Keratinocyte (primary cell): ENCODE measurements at regions not wholly inside any gene's neighbourhood (a gene's known extent, or its start where the extent isn't known, plus 50 kb on each side); places are given as distances from the start of the nearest gene placed in this dataset.

Experiments used
- DNase-seq: peaks from one replicate; pipeline ENCODE4 v3.0.0-alpha.2; 2011; ENCODE audit warnings: low read depth, missing footprints, low spot score
- FAIRE-seq: peaks from 2 replicates; lab custom pipeline; 2011; peaks lifted over from hg19 to GRCh38; lab: Jason Lieb, UNC
- H2AFZ ChIP-seq: 2 replicates; pipeline ENCODE4 v1.6.0; 2012; ENCODE audit warnings: low read length, control low read depth, inconsistent platforms; ENCODE audit not compliant: control insufficient read depth
- H3K27ac ChIP-seq: 2 replicates; pipeline ENCODE4 v1.5.1; 2011; ENCODE audit warnings: low read length; ENCODE audit not compliant: control insufficient read depth, insufficient read depth
- H3K27me3 ChIP-seq: 3 replicates; pipeline ENCODE4 v1.6.0; 2011; ENCODE audit warnings: low read length; ENCODE audit not compliant: control insufficient read depth, insufficient read depth; ENCODE audit errors: extremely low read depth
- H3K36me3 ChIP-seq, 2 experiments: 2 replicates in 1 of 2; 3 replicates in 1 of 2; pipeline ENCODE4 v1.5.1; 2011; ENCODE audit warnings: low read length in 2 of 2, mild to moderate bottlenecking in 1 of 2; ENCODE audit not compliant: control insufficient read depth in 2 of 2, insufficient read depth in 2 of 2; ENCODE audit errors: extremely low read depth in 1 of 2
- H3K4me1 ChIP-seq: 3 replicates; pipeline ENCODE4 v1.5.1; 2011; ENCODE audit warnings: low read length; ENCODE audit not compliant: control insufficient read depth, insufficient read depth; ENCODE audit errors: extremely low read depth
- H3K4me2 ChIP-seq: 3 replicates; pipeline ENCODE4 v1.6.0; 2011; ENCODE audit warnings: low read depth, low read length; ENCODE audit not compliant: control insufficient read depth, insufficient read depth; ENCODE audit errors: extremely low read depth
- H3K4me3 ChIP-seq, 3 experiments: fragments of 200-600 bp in 1 of 3; sonication (generic) in 1 of 3; 2 replicates in 2 of 3; 3 replicates in 1 of 3; pipeline ENCODE4 v1.5.1; 2011 to 2016; ENCODE audit warnings: low read length in 3 of 3, mild to moderate bottlenecking in 3 of 3, control low read depth in 2 of 3, inconsistent platforms in 1 of 3, low read depth in 1 of 3, mixed read lengths in 1 of 3, mixed run types in 1 of 3, moderate library complexity in 1 of 3; ENCODE audit not compliant: control insufficient read depth in 2 of 3, insufficient read depth in 2 of 3; ENCODE audit errors: extremely low read depth in 1 of 3
- H3K79me2 ChIP-seq: 2 replicates; pipeline ENCODE4 v1.6.0; 2012; ENCODE audit warnings: low read length; ENCODE audit not compliant: control insufficient read depth, insufficient read depth
- H3K9ac ChIP-seq: 3 replicates; pipeline ENCODE4 v1.6.0; 2011; ENCODE audit warnings: low read length; ENCODE audit not compliant: control insufficient read depth, insufficient read depth; ENCODE audit errors: extremely low read depth
- H3K9me1 ChIP-seq: 3 replicates; pipeline ENCODE4 v1.6.0; 2011; ENCODE audit warnings: low read length; ENCODE audit not compliant: control insufficient read depth, insufficient read depth; ENCODE audit errors: extremely low read depth
- H3K9me3 ChIP-seq: 2 replicates; pipeline ENCODE4 v1.5.1; 2012; ENCODE audit warnings: low read depth, low read length; ENCODE audit not compliant: control insufficient read depth
- H4K20me1 ChIP-seq: 3 replicates; pipeline ENCODE4 v1.6.0; 2011; ENCODE audit warnings: low read length; ENCODE audit not compliant: control insufficient read depth, insufficient read depth; ENCODE audit errors: extremely low read depth
- EZH2 ChIP-seq: IDR thresholded peaks from one replicate; pipeline ENCODE4 v1.6.1; 2012; ENCODE audit warnings: inconsistent platforms, mild to moderate bottlenecking, low read length, moderate library complexity
- dilution Hi-C: fragments of 300-500 bp; cut with MboI; formaldehyde crosslinking; loops from one replicate; pipeline ENCODE4 v1.7.0; 2020; ENCODE audit warnings: low sequenced_read_pairs; ENCODE audit not compliant: extremely low pct_ligation_motif_present
- TF ChIP-seq, protein P1 (sequence below), 3 experiments: IDR thresholded peaks in 1 of 3; conservative IDR thresholded peaks in 1 of 3; optimal IDR thresholded peaks in 1 of 3; 2 replicates in 2 of 3; 3 replicates in 1 of 3; pipeline versions ENCODE3 to v1.5.1; 2011; ENCODE audit warnings: low read length in 3 of 3, mild to moderate bottlenecking in 3 of 3, moderate library complexity in 2 of 3, control low read depth in 1 of 3, inconsistent platforms in 1 of 3; ENCODE audit not compliant: insufficient read depth in 2 of 3; ENCODE audit errors: extremely low read depth in 1 of 3

DNA sequence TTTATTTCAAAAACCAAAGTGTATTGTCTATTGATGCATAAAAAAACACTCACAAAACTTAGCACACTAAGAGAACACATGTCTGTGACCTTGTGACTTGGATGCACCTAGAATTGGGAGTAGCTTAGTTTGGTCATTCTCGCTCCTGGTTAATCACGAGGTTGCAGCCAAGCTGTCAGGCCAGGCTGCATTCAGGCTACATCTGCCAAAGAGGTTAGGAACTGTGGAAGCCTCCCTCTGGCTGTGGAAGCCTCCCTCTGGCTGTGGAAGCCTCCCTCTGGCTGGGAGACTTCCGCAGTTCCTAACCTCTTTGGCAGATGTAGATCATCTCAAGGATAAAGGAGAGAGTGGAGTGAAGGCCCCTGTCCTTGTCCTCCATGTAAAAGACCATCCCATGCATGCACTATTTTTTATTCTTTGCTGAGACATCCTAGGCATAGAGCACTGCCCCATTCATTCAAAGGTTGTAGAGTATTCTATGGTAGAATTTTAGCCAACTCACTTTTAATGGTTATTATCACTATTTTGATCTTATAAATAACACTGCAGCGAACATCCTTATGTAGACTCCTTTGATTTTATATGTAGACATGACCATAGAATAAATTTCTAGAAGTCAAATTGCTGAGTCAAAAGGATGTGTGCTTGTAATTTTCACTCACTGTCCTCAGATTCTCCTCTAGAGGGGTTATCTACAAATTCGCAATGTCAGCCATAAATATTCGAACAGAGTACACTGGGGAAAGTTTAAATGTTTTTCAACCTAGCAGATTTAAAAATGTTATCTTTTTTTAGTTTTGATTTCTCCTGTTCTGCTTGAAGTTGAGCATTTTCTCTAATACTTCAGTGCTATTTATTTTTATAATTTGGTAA lies 63.0 kb upstream of the IGLL5 start:
- Histone ChIP-seq H3K4me1 (no peaks in the 10 kb centered on the region), H4K20me1 (no peaks in the 10 kb centered on the region), H3K4me3 (no peak overlapping the region), H3K36me3 (no peaks in the 10 kb centered on the region), H3K79me2 (no peaks in the 10 kb centered on the region), H3K9ac (no peak overlapping the region), H3K9me1 (no peaks in the 10 kb centered on the region), H3K9me3 (no peaks in the 10 kb centered on the region), H3K27ac (no peak overlapping the region), H3K4me2 (no peak overlapping the region), H2AFZ (no peak overlapping the region), H3K27me3 (no peaks in the 10 kb centered on the region)
- dilution Hi-C loops: no loop called here
- no peak for DNase-seq
- no peak for FAIRE-seq
- TF ChIP-seq EZH2: no peak
- TF ChIP-seq, protein P1, sequence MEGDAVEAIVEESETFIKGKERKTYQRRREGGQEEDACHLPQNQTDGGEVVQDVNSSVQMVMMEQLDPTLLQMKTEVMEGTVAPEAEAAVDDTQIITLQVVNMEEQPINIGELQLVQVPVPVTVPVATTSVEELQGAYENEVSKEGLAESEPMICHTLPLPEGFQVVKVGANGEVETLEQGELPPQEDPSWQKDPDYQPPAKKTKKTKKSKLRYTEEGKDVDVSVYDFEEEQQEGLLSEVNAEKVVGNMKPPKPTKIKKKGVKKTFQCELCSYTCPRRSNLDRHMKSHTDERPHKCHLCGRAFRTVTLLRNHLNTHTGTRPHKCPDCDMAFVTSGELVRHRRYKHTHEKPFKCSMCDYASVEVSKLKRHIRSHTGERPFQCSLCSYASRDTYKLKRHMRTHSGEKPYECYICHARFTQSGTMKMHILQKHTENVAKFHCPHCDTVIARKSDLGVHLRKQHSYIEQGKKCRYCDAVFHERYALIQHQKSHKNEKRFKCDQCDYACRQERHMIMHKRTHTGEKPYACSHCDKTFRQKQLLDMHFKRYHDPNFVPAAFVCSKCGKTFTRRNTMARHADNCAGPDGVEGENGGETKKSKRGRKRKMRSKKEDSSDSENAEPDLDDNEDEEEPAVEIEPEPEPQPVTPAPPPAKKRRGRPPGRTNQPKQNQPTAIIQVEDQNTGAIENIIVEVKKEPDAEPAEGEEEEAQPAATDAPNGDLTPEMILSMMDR (optimal IDR thresholded peaks at IDR 0.05 in 1 of 3, IDR thresholded peaks at IDR 0.05 in 1 of 3, conservative IDR thresholded peaks at IDR 0.05 in 1 of 3; ENCODE audit: extremely low read depth in 1 of 3, insufficient read depth in 2 of 3, low read length in 3 of 3): no peak

DNA sequence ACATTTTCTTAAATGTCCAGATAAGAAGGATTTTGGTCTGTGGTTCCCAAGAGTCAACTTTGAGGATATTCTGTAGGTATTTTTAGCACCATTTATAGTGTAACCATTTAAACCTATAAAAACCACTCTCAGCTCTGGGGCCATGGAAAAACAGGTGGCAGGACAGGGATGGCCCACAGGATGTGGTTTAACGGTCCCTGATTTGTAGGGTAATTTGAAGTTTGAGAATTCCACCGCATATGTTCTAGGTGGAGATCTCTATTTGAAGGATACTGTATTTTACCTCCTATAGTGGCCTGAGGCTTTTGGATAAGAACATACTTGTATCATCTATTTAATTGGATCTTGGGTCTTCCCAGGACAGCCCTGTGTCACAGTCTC lies 62.4 kb upstream of the IGLL5 start:
- TF ChIP-seq EZH2: no peak
- TF ChIP-seq, protein P1 (optimal IDR thresholded peaks at IDR 0.05 in 1 of 3, IDR thresholded peaks at IDR 0.05 in 1 of 3, conservative IDR thresholded peaks at IDR 0.05 in 1 of 3; ENCODE audit: extremely low read depth in 1 of 3, insufficient read depth in 2 of 3, low read length in 3 of 3): no peak
- FAIRE-seq: no peak

More for the DNA sequence above, 62.4 kb upstream of the IGLL5 start:
- Histone ChIP-seq H3K9me1 (no peaks in the 10 kb centered on the region), H3K27ac (no peak overlapping the region), H3K4me3 (no peak overlapping the region), H3K79me2 (no peaks in the 10 kb centered on the region), H2AFZ (no peak overlapping the region), H3K4me2 (no peak overlapping the region), H4K20me1 (no peaks in the 10 kb centered on the region), H3K9ac (no peak overlapping the region), H3K4me1 (no peaks in the 10 kb centered on the region), H3K27me3 (no peaks in the 10 kb centered on the region), H3K9me3 (no peaks in the 10 kb centered on the region), H3K36me3 (no peaks in the 10 kb centered on the region)
- DNase-seq: no peak
- dilution Hi-C loops: no loop called here
